Neuronal stem cell (in vitro differentiated cells): ENCODE measurements at regions not wholly inside any gene's neighbourhood (a gene's known extent, or its start where the extent isn't known, plus 50 kb on each side); places are given as distances from the start of the nearest gene placed in this dataset.
A peak's percentile ranks its signal among the peaks of the same experiment; 100 is the strongest.

Experiments used
- DNase-seq: peaks from one replicate; pipeline ENCODE4 v3.0.0-alpha.2; 2013; ENCODE audit warnings: low spot score
- H2AFZ ChIP-seq: one replicate; pipeline ENCODE4 v1.6.1; 2013; ENCODE audit warnings: mild to moderate bottlenecking, low read length, inconsistent platforms
- H2AK5ac ChIP-seq: 2 replicates; pipeline ENCODE4 v1.6.1; 2013; ENCODE audit warnings: low read depth, mild to moderate bottlenecking, inconsistent platforms, low read length, moderate library complexity, mixed read lengths
- H2BK120ac ChIP-seq: 2 replicates; pipeline ENCODE4 v1.6.1; 2013; ENCODE audit warnings: low read depth, mild to moderate bottlenecking, inconsistent platforms, low read length, moderate library complexity, mixed read lengths
- H2BK12ac ChIP-seq: one replicate; pipeline ENCODE4 v1.6.1; 2013; ENCODE audit warnings: low read length, inconsistent platforms
- H2BK15ac ChIP-seq: 2 replicates; pipeline ENCODE4 v1.6.1; 2013; ENCODE audit warnings: mild to moderate bottlenecking, low read length, inconsistent platforms, mixed read lengths
- H2BK5ac ChIP-seq: one replicate; pipeline ENCODE4 v1.6.1; 2013; ENCODE audit warnings: inconsistent platforms, mild to moderate bottlenecking, low read length, moderate library complexity
- H3K14ac ChIP-seq: one replicate; pipeline ENCODE4 v1.6.1; 2013; ENCODE audit warnings: low read length, inconsistent platforms
- H3K18ac ChIP-seq: 2 replicates; pipeline ENCODE4 v1.6.1; 2013; ENCODE audit warnings: low read length, inconsistent platforms
- H3K23ac ChIP-seq: 2 replicates; pipeline ENCODE4 v1.6.1; 2013; ENCODE audit warnings: low read depth, mild to moderate bottlenecking, mixed read lengths, low read length, inconsistent platforms; ENCODE audit not compliant: poor library complexity
- H3K27ac ChIP-seq: replicated peaks from 3 replicates; pipeline ENCODE4 v1.5.1; 2013; ENCODE audit warnings: low read length, inconsistent platforms
- H3K27me3 ChIP-seq, 3 experiments: 2 replicates each; pipeline ENCODE4 v1.6.1; 2013; ENCODE audit warnings: low read length in 3 of 3, mild to moderate bottlenecking in 2 of 3, inconsistent platforms in 1 of 3, low read depth in 1 of 3, mixed read lengths in 1 of 3, moderate library complexity in 1 of 3; ENCODE audit not compliant: control insufficient read depth in 3 of 3, insufficient read depth in 3 of 3
- H3K36me3 ChIP-seq, 2 donors: replicated peaks in 1 of 2; 2 replicates each; pipeline ENCODE4 v1.6.1; 2013; ENCODE audit warnings: low read length in 2 of 2; ENCODE audit not compliant: control insufficient read depth in 2 of 2, insufficient read depth in 2 of 2
- H3K4ac ChIP-seq: 2 replicates; pipeline ENCODE4 v1.6.1; 2013; ENCODE audit warnings: inconsistent platforms, mild to moderate bottlenecking, low read length, moderate library complexity
- H3K4me1 ChIP-seq, 2 donors: 1 replicate in 1 of 2; 2 replicates in 1 of 2; pipeline ENCODE4 v1.6.1; 2013; ENCODE audit warnings: low read length in 2 of 2, low read depth in 1 of 2; ENCODE audit not compliant: control insufficient read depth in 2 of 2, insufficient read depth in 1 of 2
- H3K4me2 ChIP-seq: one replicate; pipeline ENCODE4 v1.6.1; 2013; ENCODE audit warnings: mild to moderate bottlenecking, low read length, inconsistent platforms; ENCODE audit not compliant: insufficient read depth, poor library complexity, severe bottlenecking
- H3K4me3 ChIP-seq, 2 donors: 2 replicates each; pipeline ENCODE4 v1.5.1; 2013; ENCODE audit warnings: low read length in 2 of 2, mild to moderate bottlenecking in 2 of 2, inconsistent platforms in 1 of 2, moderate library complexity in 1 of 2
- H3K79me1 ChIP-seq: one replicate; pipeline ENCODE4 v1.6.1; 2013; ENCODE audit warnings: low read depth, mild to moderate bottlenecking, inconsistent platforms, low read length, moderate library complexity
- H3K9ac ChIP-seq: one replicate; pipeline ENCODE4 v1.6.1; 2013; ENCODE audit warnings: mild to moderate bottlenecking, low read depth, low read length, inconsistent platforms; ENCODE audit not compliant: poor library complexity
- H3K9me3 ChIP-seq, 2 donors: replicated peaks in 1 of 2; 2 replicates each; pipeline versions ENCODE3 to v1.6.1; 2013; ENCODE audit warnings: low read length in 2 of 2, mild to moderate bottlenecking in 2 of 2, inconsistent platforms in 1 of 2, low read depth in 1 of 2, mixed read lengths in 1 of 2, moderate library complexity in 1 of 2; ENCODE audit not compliant: control insufficient read depth in 2 of 2, insufficient read depth in 1 of 2
- H4K8ac ChIP-seq: one replicate; pipeline ENCODE4 v1.6.1; 2013; ENCODE audit warnings: low read depth, mild to moderate bottlenecking, inconsistent platforms, low read length, moderate library complexity
- H4K91ac ChIP-seq: one replicate; pipeline ENCODE4 v1.6.1; 2013; ENCODE audit warnings: low read length, low read depth, mild to moderate bottlenecking, inconsistent platforms; ENCODE audit not compliant: poor library complexity
- WGBS, 2 donors: extraction: QIAGEN DNeasy Blood & Tissue Kit; methylation state at CpG; one replicate each; pipeline ENCODE4 v1.1.7; 2013; ENCODE audit warnings: missing lambda C conversion rate in 2 of 2, mixed read lengths in 1 of 2; ENCODE audit not compliant: insufficient read length in 2 of 2, insufficient replicate concordance in 1 of 2; ENCODE audit errors: extremely low coverage in 2 of 2; 5-methylcytosine and 5-hydroxymethylcytosine counted together

GRCh38 chr12:111064154-111064553 lies 143.8 kb upstream of the MYL2 start:
- Histone ChIP-seq H2AFZ (no peak overlapping the region), H3K36me3 (no peaks in the 10 kb centered on the region), H4K91ac (no peak overlapping the region), H2BK15ac (no peak overlapping the region), H2BK12ac (no peak overlapping the region), H3K4me2 (no peak overlapping the region), H3K23ac (no peak overlapping the region), H3K4me3 (no peak overlapping the region), H3K27ac (no peak overlapping the region), H3K27me3 (no peaks in the 10 kb centered on the region), H3K14ac (no peak overlapping the region), H3K18ac (no peak overlapping the region), H2BK5ac (no peak overlapping the region), H2AK5ac (no peak overlapping the region), H3K9me3 (peaks cover 0 to 3% of the 10 kb centered on the region in 2 donors), H2BK120ac (no peak overlapping the region), H3K79me1 (peaks cover 3% of the 10 kb centered on the region), H3K4me1 (peaks cover 13 to 19% of the 10 kb centered on the region in 2 donors), H3K4ac (no peak overlapping the region), H3K9ac (no peak overlapping the region), H4K8ac (no peak overlapping the region)
- DNase-seq, result no peak
- no CpG with 5 or more reads among the region's 3 CpGs for WGBS, 2 donors

GRCh38 chr12:111063295-111064026 lies 143.1 kb upstream of the MYL2 start:
- H3K27me3 ChIP-seq, result no peaks in the 10 kb centered on the region
- H2AK5ac ChIP-seq, result no peak overlapping the region
- no peaks in the 10 kb centered on the region for H3K36me3 ChIP-seq
- H3K4me2 ChIP-seq, result no peak overlapping the region
- H3K23ac ChIP-seq, result no peak overlapping the region
- H3K9me3 ChIP-seq, result peaks cover 0 to 3% of the 10 kb centered on the region in 2 donors
- H2AFZ ChIP-seq, result no peak overlapping the region
- H3K27ac ChIP-seq, result no peak overlapping the region
- no peak overlapping the region for H3K4me3 ChIP-seq
- no peak overlapping the region for H2BK15ac ChIP-seq
- WGBS, 2 donors, result no CpG with 5 or more reads among the region's 22 CpGs
- no peak overlapping the region for H2BK120ac ChIP-seq
- no peak overlapping the region for H3K4ac ChIP-seq
- H2BK12ac ChIP-seq, result no peak overlapping the region
- peaks cover 3% of the 10 kb centered on the region for H3K79me1 ChIP-seq
- no peak overlapping the region for H4K91ac ChIP-seq
- H4K8ac ChIP-seq, result no peak overlapping the region
- no peak overlapping the region for H3K9ac ChIP-seq
- H2BK5ac ChIP-seq, result no peak overlapping the region
- DNase-seq, result no peak
- peaks cover 12 to 15% of the 10 kb centered on the region in 2 donors for H3K4me1 ChIP-seq
- no peak overlapping the region for H3K14ac ChIP-seq
- H3K18ac ChIP-seq, result peak overlapping the region; percentile 27

DNA sequence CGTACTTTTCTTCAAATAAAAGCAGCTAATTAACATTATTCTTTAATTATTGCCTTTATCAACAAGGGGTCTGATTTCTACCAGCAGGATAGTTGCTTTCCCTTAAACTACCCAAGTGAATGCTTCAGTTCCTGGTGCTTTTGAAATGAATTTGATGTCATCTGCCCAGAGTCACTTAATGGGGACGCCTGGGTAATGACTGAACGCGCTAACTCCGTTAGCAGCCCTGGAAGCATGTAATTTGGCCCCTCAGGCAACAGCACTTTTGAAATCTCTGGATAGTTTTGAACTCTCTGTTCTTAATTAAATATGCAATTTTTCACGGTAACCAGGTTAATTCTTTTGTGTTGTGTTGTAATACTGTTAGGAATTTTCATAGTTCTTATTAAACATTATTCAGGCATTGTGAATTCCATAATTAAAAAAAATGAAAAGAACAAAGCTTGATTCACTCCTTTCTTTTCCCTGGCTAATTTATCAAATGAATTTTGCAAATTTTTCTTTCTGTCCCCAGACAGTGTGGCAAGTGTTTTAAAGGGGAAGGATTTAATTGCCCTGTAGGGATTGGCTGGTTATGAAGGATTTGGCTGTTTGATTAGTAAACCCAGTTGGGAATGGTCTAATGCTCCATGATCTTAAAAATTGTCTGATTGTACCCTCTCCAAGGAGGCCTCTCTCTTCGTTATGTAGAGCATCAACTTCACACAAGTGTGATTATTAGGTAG lies 137.5 kb upstream of the MYL2 start:
- Histone ChIP-seq H3K79me1 (no peaks in the 10 kb centered on the region), H3K23ac (no peak overlapping the region), H2AFZ (no peak overlapping the region), H3K27me3 (no peaks in the 10 kb centered on the region), H2BK12ac (no peak overlapping the region), H3K14ac (no peak overlapping the region), H3K9me3 (no peaks in the 10 kb centered on the region), H2BK120ac (no peak overlapping the region), H3K9ac (no peak overlapping the region), H3K4me2 (no peak overlapping the region), H2BK15ac (no peak overlapping the region), H3K4me3 (no peak overlapping the region), H3K4ac (no peak overlapping the region), H3K27ac (no peak overlapping the region), H4K91ac (no peak overlapping the region), H3K18ac (no peak overlapping the region), H3K4me1 (peaks cover 5 to 8% of the 10 kb centered on the region in 2 donors), H3K36me3 (no peaks in the 10 kb centered on the region), H2AK5ac (no peak overlapping the region), H4K8ac (no peak overlapping the region), H2BK5ac (no peak overlapping the region)
- DNase-seq, result no peak
- WGBS, 2 donors, result no CpG with 5 or more reads among the region's 7 CpGs
